GM12878 (cell line): ENCODE measurements at regions not wholly inside any gene's neighbourhood (a gene's known extent, or its start where the extent isn't known, plus 50 kb on each side); places are given as distances from the start of the nearest gene placed in this dataset.

Experiments
- ATAC-seq: fragments of 200-7000 bp; cut with Tn5 transposase; 3 replicates; pipeline ENCODE4 v1.9.1; 2020; ENCODE audit warnings: mild to moderate bottlenecking, moderate library complexity
- BruUV-seq: library from RNA; stranded (reverse); fragments of 400-500 nt; replicated peaks from 2 replicates; lab custom pipeline; 2021; lab: Mats Ljungman, UMichigan
- CTCF ChIA-PET: fragments of 300-600 bp; sonication (Branson Sonifier 250); formaldehyde crosslinking; extraction: SDS; loops from one replicate; lab custom pipeline; 2021; ENCODE audit warnings: inconsistent platforms; lab: Yijun Ruan, JAX
- POLR2A ChIA-PET: fragments of 350-600 bp; formaldehyde crosslinking; extraction: SDS; loops from one replicate; lab custom pipeline; 2021; ENCODE audit warnings: inconsistent platforms; lab: Charles Lee
- RAD21 ChIA-PET: fragments of 300-600 bp; sonication (Branson Sonifier 250); formaldehyde crosslinking; loops from one replicate; lab custom pipeline; 2023; ENCODE audit warnings: antibody characterized with exemption; ENCODE audit not compliant: unreplicated experiment; lab: Charles Lee
- SMC1A ChIA-PET: fragments of 300-600 bp; sonication (Branson Sonifier 250); formaldehyde crosslinking; loops from one replicate; lab custom pipeline; 2023; ENCODE audit not compliant: unreplicated experiment, uncharacterized antibody; lab: Charles Lee
- DNase-seq: peaks from one replicate; pipeline ENCODE4 v3.0.0-alpha.2; 2011; ENCODE audit warnings: low read depth, low spot score
- FAIRE-seq: peaks from 3 replicates; lab custom pipeline; 2011; peaks lifted over from hg19 to GRCh38; lab: Jason Lieb, UNC
- H2AFZ ChIP-seq: 2 replicates; pipeline ENCODE4 v1.6.0; 2011; ENCODE audit warnings: low read depth, low read length, control low read depth; ENCODE audit not compliant: control insufficient read depth
- H3K27ac ChIP-seq: 2 replicates; pipeline ENCODE4 v1.5.1; 2011; ENCODE audit warnings: control low read depth; ENCODE audit not compliant: control insufficient read depth, insufficient read depth
- H3K27me3 ChIP-seq, 2 experiments: replicated peaks in 1 of 2; 2 replicates each; pipeline versions ENCODE4 v1.6.0 to v1.6.1; 2011; ENCODE audit warnings: low read length in 1 of 2; ENCODE audit not compliant: control insufficient read depth in 2 of 2, insufficient read depth in 2 of 2
- H3K36me3 ChIP-seq, 2 experiments: 2 replicates each; pipeline ENCODE4 v1.5.1; 2011; ENCODE audit warnings: low read length in 1 of 2; ENCODE audit not compliant: control insufficient read depth in 2 of 2, insufficient read depth in 2 of 2
- H3K4me1 ChIP-seq: 2 replicates; pipeline ENCODE4 v1.6.1; 2011; ENCODE audit warnings: mild to moderate bottlenecking, low read length, moderate library complexity, mixed read lengths; ENCODE audit not compliant: control insufficient read depth, insufficient read depth
- H3K4me2 ChIP-seq: 2 replicates; pipeline ENCODE4 v1.6.0; 2011; ENCODE audit warnings: control low read depth; ENCODE audit not compliant: control insufficient read depth, insufficient read depth
- H3K4me3 ChIP-seq: fragments of 200-600 bp; sonication (generic); 2 replicates; pipeline ENCODE4 v1.5.1; 2016
- H3K79me2 ChIP-seq: 2 replicates; pipeline ENCODE4 v1.6.0; 2011; ENCODE audit warnings: low read length; ENCODE audit not compliant: control insufficient read depth, insufficient read depth
- H3K9ac ChIP-seq: 2 replicates; pipeline ENCODE4 v1.8.0; 2011; ENCODE audit warnings: low read length, control low read depth, mixed read lengths; ENCODE audit not compliant: control insufficient read depth, insufficient read depth
- H3K9me3 ChIP-seq: replicated peaks from 3 replicates; pipeline ENCODE4 v1.5.1; 2011; ENCODE audit warnings: mild to moderate bottlenecking, low read length; ENCODE audit not compliant: control insufficient read depth, insufficient read depth
- H4K20me1 ChIP-seq: 2 replicates; pipeline ENCODE4 v1.6.0; 2011; ENCODE audit not compliant: control insufficient read depth, insufficient read depth
- ATF3 ChIP-seq: IDR thresholded peaks from 2 replicates; pipeline ENCODE4 v1.6.1; 2011; ENCODE audit warnings: low read depth, mild to moderate bottlenecking, low read length, moderate library complexity, borderline replicate concordance; ENCODE audit errors: extremely low read depth
- CREB1 ChIP-seq: IDR thresholded peaks from 2 replicates; pipeline ENCODE4 v1.6.1; 2012; ENCODE audit warnings: low read depth, mild to moderate bottlenecking, inconsistent platforms
- E2F8 ChIP-seq: fragments of 450-650 bp; IDR thresholded peaks from 2 replicates; pipeline ENCODE4 v1.6.1; 2018; ENCODE audit warnings: mild to moderate bottlenecking, low read depth, moderate library complexity; ENCODE audit not compliant: partially characterized antibody
- EGR1 ChIP-seq, 2 experiments: IDR thresholded peaks; 1 replicate in 1 of 2; 2 replicates in 1 of 2; pipeline ENCODE4 v1.6.1; 2011 to 2012; ENCODE audit warnings: low read depth in 2 of 2, low read length in 2 of 2, borderline replicate concordance in 1 of 2, mild to moderate bottlenecking in 1 of 2, moderate library complexity in 1 of 2
- ESRRA ChIP-seq: IDR thresholded peaks from 2 replicates; pipeline ENCODE4 v1.6.1; 2012; ENCODE audit warnings: mild to moderate bottlenecking, low read length, improper control_type of control experiment
- GABPA ChIP-seq: IDR thresholded peaks from 2 replicates; pipeline ENCODE4 v1.6.1; 2014; ENCODE audit warnings: antibody characterized with exemption, low read depth, mild to moderate bottlenecking, inconsistent platforms
- GATAD2B ChIP-seq: fragments of 450-650 bp; conservative IDR thresholded peaks from 2 replicates; pipeline ENCODE4 v1.6.1; 2017; ENCODE audit warnings: low read depth, mild to moderate bottlenecking, moderate library complexity
- LARP7 ChIP-seq: fragments of 450-650 bp; IDR thresholded peaks from 2 replicates; pipeline ENCODE4 v1.6.1; 2017; ENCODE audit warnings: mild to moderate bottlenecking
- MTA2 ChIP-seq: fragments of 450-650 bp; IDR thresholded peaks from 2 replicates; pipeline ENCODE4 v1.6.1; 2016; ENCODE audit warnings: low read depth, mild to moderate bottlenecking, moderate library complexity
- POLR2A ChIP-seq: IDR thresholded peaks from 2 replicates; pipeline ENCODE4 v1.6.1; 2011; ENCODE audit warnings: low read depth, mild to moderate bottlenecking, low read length
- RUNX3 ChIP-seq: IDR thresholded peaks from 2 replicates; pipeline ENCODE4 v1.6.1; 2012; ENCODE audit warnings: low read length, inconsistent platforms
- STAT3 ChIP-seq: IDR thresholded peaks from 2 replicates; pipeline ENCODE4 v1.6.1; 2011; ENCODE audit warnings: low read depth, low read length, improper control_type of control experiment
- TAF1 ChIP-seq: IDR thresholded peaks from 2 replicates; pipeline ENCODE4 v1.6.1; 2011; ENCODE audit warnings: mild to moderate bottlenecking, low read depth, low read length, borderline replicate concordance
- ZBED1 ChIP-seq: IDR thresholded peaks from 2 replicates; pipeline ENCODE4 v1.6.1; 2016; ENCODE audit warnings: borderline replicate concordance
- ZBTB40 ChIP-seq: fragments of 450-650 bp; IDR thresholded peaks from 2 replicates; pipeline ENCODE4 v1.6.1; 2016; ENCODE audit warnings: mild to moderate bottlenecking, moderate library complexity, borderline replicate concordance
- ZNF24 ChIP-seq: fragments of 450-650 bp; IDR thresholded peaks from 2 replicates; pipeline ENCODE4 v1.6.1; 2017; ENCODE audit warnings: antibody characterized with exemption, mild to moderate bottlenecking
- WGBS: methylation state at CpG from one replicate; pipeline ENCODE4 v1.1.6; 2016; ENCODE audit warnings: low lambda C conversion rate; ENCODE audit not compliant: insufficient replicate concordance, insufficient coverage; ENCODE audit errors: missing lambda C conversion rate; 5-methylcytosine and 5-hydroxymethylcytosine counted together
- in situ Hi-C: fragments of 300-500 bp; cut with MboI; formaldehyde crosslinking; loops from 9 replicates; pipeline ENCODE4 v1.14.3; 2018; ENCODE audit warnings: mixed read lengths
- intact Hi-C: fragments of 100-400 bp; cut with micrococcal nuclease; formaldehyde crosslinking; loops from one replicate; pipeline ENCODE4 v1.14.2; 2022; ENCODE audit not compliant: unreplicated experiment

- H3K27ac ChIP-seq: no peak overlapping the region
- SMC1A ChIA-PET: no interaction called here
- BruUV-seq: no TSS peak
- TF ChIP-seq MTA2 (no peak), ZBTB40 (no peak), STAT3 (no peak), CREB1 (no peak), ZNF24 (no peak), LARP7 (no peak), RUNX3 (no peak), GATAD2B (no peak), POLR2A (no peak), GABPA (no peak), TAF1 (no peak), E2F8 (no peak), ZBED1 (no peak), EGR1 (IDR thresholded peaks at IDR 0.05; ENCODE audit: borderline replicate concordance in 1 of 2, low read depth in 2 of 2, low read length in 2 of 2) (no peak), ESRRA (no peak), ATF3 (no peak)
Measured at GRCh38 chr7:155885167-155886155, 73.2 kb upstream of the SHH start.

More at GRCh38 chr7:155885167-155886155, 73.2 kb upstream of the SHH start:
- Histone ChIP-seq H3K9me3 (no peaks in the 10 kb centered on the region), H3K4me1 (no peaks in the 10 kb centered on the region), H3K36me3 (no peaks in the 10 kb centered on the region), H3K4me2 (no peak overlapping the region), H3K27me3 (no peaks in the 10 kb centered on the region; a peak in 1 of 4 replicates), H3K4me3 (no peak overlapping the region), H4K20me1 (no peaks in the 10 kb centered on the region), H2AFZ (no peak overlapping the region), H3K9ac (no peak overlapping the region), H3K79me2 (no peaks in the 10 kb centered on the region)
- in situ Hi-C loops: no loop called here
- no peak for ATAC-seq
- RAD21 ChIA-PET: no interaction called here
- CTCF ChIA-PET: no interaction called here
- POLR2A ChIA-PET: no interaction called here
- WGBS: 36% methylated on average over 24 of the region's 24 CpGs
- intact Hi-C loops: no loop called here
- FAIRE-seq: no peak
- no peak for DNase-seq
